Nucleus accumbens (tissue), 56 donors: ENCODE measurements at regions not wholly inside any gene's neighbourhood (a gene's known extent, or its start where the extent isn't known, plus 50 kb on each side); places are given as distances from the start of the nearest gene placed in this dataset.
A peak's percentile ranks its signal among the peaks of the same experiment; 100 is the strongest.
"Not testable (repeated sequence)": the region's sequence is repeated elsewhere in the genome, so short reads cannot be mapped to it uniquely, and the experiment has no call there.

ENCODE experiments used
- DNase-seq, 56 donors: peaks; one replicate each; lab custom pipeline; 2025; lab: John Stamatoyannopoulos, UW

DNA sequence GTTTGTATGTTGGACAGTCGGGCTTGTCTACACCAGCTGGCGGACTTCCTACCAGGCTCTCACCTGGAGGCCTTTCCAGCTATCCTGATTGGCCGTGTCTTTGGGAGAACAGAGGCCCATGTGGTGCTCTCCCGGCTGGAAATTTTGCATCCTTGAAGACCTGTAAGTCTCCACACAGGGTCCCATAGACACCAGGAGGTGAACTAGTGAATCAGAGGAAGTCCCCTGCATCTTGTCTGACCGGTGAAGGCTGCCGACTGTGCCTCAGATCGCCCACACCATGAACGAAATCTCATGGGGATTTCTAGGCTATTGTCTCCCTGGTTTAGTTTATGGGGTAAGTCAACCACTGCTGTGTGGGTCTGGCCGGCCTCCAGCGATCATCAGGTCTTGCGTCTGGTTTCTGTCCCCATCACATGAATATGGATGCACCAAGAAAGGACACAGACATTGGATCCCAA, 108.4 kb upstream of the LYZL2 start:
- no peak for DNase-seq

GRCh38 chr10:30736685-30737232, 107.2 kb upstream of the LYZL2 start:
- no peak for DNase-seq

DNA sequence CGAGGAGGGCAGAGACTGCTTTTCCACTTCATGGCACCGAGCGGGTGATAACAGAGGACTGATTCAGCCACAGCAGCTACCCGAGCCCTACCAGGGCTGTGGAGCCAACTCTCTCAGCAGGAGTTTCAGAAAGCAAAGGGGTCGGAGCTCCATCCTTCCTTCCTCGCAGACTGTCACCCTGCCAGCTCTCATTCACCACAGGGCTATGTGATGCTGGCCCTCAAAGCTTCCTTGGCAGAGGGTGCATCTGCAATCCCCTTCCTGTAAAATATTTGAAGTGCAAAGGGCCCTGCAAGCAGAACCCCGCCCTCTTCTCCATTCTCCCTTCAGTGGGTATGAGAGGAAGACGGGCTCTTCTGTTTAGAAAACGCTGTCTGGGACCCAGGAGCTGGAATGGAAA, 105.3 kb upstream of the LYZL2 start:
- DNase-seq: no peak

- DNase-seq: no peak
Measured at GRCh38 chr10:30732671-30733070, 103.1 kb upstream of the LYZL2 start.

- no peak for DNase-seq
Measured at GRCh38 chr10:30731963-30732362, 102.4 kb upstream of the LYZL2 start.

DNA sequence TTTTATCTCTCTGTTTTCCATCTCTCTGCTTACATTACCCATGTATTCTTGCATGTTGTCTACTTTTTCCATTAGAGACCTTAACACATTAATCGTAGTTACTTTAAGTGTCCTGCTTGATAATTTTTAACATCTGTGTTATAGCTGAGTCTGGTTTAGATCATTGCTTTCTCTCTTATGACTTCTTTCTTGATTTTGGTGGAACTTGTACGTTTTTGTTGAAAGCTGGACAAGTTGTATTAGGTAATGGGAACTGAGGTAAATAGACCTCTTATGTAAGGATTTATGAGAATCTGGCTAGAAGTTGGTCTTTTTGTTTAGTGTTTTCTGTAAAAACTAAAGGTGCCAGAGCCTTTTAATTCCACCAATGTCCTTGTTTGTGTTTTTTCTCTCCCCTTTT, 100.8 kb upstream of the LYZL2 start:
- no peak for DNase-seq

DNA sequence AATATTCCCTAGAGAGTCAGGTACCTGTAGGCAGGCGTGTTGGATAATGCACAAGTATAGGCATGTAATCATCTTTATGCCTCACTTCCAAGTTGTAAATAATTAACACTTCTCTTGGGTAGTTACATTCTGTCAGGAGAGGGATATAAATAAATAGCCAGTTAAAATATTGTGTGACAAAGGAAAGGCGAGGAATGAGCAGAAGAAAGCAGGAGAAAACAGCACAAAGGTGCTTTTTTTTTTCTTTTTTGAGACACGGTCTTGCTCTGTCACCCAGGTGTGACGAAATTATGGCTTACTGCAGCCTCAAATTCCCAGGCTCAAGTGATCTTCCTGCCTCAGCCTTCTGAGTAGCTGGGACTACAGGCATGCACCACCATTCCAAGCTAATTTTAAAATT, 99.2 kb upstream of the LYZL2 start:
- DNase-seq: no peak

GRCh38 chr10:30728127-30728526, 98.6 kb upstream of the LYZL2 start:
- no peak for DNase-seq

- no peak for DNase-seq
Measured at GRCh38 chr10:30727524-30727923, 98.0 kb upstream of the LYZL2 start.

GRCh38 chr10:30726783-30727414, 97.3 kb upstream of the LYZL2 start:
- DNase-seq: peak in 51 of 56 donors; percentile 19 to 90 (median 61)

DNA sequence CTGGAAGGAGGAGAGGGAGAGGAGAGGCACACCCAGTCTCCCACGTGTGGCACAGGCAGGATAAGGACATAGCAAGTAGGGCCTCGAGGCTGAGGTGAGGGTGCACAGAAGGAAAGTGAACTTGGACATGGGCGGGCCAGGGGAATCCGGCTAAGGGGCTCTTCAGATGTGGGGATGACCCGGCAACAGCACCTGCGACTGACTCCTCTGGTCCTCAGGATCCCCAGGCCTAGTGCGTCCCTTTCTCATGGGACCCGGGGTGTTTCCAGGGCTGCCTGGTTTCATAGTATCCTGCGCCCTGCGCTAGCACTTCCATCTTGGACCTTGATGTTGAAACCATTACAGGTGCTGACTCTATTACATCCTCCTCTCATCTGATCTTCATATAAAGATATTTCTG, 96.1 kb upstream of the LYZL2 start:
- DNase-seq: no peak

- no peak for DNase-seq
Measured at GRCh38 chr10:30724296-30724695, 94.7 kb upstream of the LYZL2 start.

- DNase-seq: no peak
Measured at GRCh38 chr10:30722956-30723620, 93.5 kb upstream of the LYZL2 start.

GRCh38 chr10:30719832-30720231, 90.3 kb upstream of the LYZL2 start:
- DNase-seq: no peak

- no peak for DNase-seq
Measured at GRCh38 chr10:30709700-30710358, 80.3 kb upstream of the LYZL2 start.

GRCh38 chr10:30709229-30709628, 79.7 kb upstream of the LYZL2 start:
- no peak for DNase-seq

DNA sequence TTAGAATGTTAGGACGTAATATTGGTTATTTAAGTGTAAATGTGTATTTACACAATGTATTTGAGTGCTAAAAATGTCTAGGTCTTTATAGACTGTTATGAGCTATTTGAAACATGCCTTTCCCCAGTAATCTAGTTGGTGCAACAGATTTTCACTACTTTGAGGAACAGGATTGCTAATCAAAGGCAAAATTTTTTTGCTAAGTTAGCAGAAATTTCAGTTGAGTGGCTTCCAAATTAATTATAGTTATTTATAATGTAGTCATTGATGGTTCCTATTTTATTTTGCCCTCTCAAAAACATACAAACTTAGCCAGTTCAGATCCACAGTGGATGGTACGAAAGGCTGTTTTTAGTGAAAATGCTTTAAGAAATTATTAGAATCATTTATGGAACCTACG, 78.7 kb upstream of the LYZL2 start:
- no peak for DNase-seq

DNA sequence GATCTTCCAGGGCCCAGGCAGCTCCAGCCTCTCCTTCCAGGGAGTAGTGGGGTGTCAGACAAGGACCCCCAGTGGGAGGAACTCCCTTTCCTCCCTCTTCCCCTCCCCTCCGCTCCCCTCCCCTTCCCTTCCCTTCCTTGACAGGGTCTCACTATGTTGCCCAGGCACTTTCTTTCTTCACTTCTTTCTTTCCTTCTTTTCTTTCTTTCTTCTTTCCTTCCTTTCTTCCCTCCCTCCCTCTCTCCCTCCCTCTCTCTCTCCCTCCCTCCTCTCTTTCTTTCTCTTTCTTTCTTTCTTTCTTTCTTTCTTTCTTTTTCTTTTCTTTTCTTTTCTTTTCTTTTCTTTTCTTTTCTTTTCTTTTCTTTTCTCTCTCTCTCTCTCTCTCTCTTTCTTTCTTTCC, 76.6 kb upstream of the LYZL2 start:
- DNase-seq: not testable (repeated sequence)

GRCh38 chr10:30705625-30706149, 76.1 kb upstream of the LYZL2 start:
- DNase-seq: no peak

DNA sequence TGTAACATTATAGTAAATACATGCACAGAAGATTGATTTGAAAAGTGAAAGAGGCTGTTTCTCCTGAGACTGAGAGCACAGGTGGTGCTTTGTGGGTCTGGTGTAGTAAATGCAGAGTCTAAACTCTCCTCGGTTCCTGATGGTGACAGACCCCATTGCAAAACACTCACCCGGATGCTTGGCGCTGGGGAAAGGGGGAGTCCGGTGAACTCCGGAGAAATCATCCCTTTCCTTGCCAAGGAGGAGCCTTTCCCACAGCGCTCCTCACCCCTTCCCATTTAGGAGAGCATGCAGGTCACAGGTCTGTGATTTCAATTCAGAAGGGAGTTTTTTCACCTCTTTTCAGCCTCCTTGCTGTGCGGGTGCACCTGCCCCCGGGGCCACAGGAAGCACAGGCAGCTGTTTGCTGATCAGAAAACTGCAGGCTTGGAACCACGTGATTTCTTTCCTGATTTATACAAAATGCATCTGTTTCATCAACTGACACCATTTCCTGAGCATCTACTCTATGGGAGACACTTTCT, 75.6 kb upstream of the LYZL2 start:
- DNase-seq: no peak

- not testable (repeated sequence) for DNase-seq
Measured at GRCh38 chr10:30704601-30705100, 75.1 kb upstream of the LYZL2 start.
